H1 (cell line): ENCODE measurements at regions not wholly inside any gene's neighbourhood (a gene's known extent, or its start where the extent isn't known, plus 50 kb on each side); places are given as distances from the start of the nearest gene placed in this dataset.

Experiments used
- HDAC6 ChIP-seq: IDR thresholded peaks from one replicate; pipeline ENCODE4 v1.7.1; 2012; ENCODE audit warnings: low read depth, mild to moderate bottlenecking, inconsistent platforms, low read length, moderate library complexity
- KDM5A ChIP-seq: fragments of 200-600 bp; IDR thresholded peaks from 2 replicates; pipeline ENCODE4 v1.7.1; 2012; ENCODE audit warnings: mild to moderate bottlenecking, low read length, inconsistent platforms, mixed read lengths
- NRF1 ChIP-seq: IDR thresholded peaks from 2 replicates; pipeline ENCODE4 v1.6.1; 2011; ENCODE audit warnings: mild to moderate bottlenecking, low read depth, low read length, improper control_type of control experiment
- POU5F1 ChIP-seq: IDR thresholded peaks from 2 replicates; pipeline ENCODE4 v1.6.1; 2011; ENCODE audit warnings: low read depth, mild to moderate bottlenecking, low read length, moderate library complexity
- SIN3A ChIP-seq, 2 experiments: IDR thresholded peaks in 1 of 2; conservative IDR thresholded peaks in 1 of 2; 2 replicates each; pipeline ENCODE4 v1.6.1; 2011 to 2012; ENCODE audit warnings: low read length in 2 of 2, improper control_type of control experiment in 1 of 2, low read depth in 1 of 2, mild to moderate bottlenecking in 1 of 2
- TBP ChIP-seq: IDR thresholded peaks from 2 replicates; pipeline ENCODE4 v1.6.1; 2011; ENCODE audit warnings: low read depth, low read length, improper control_type of control experiment

DNA sequence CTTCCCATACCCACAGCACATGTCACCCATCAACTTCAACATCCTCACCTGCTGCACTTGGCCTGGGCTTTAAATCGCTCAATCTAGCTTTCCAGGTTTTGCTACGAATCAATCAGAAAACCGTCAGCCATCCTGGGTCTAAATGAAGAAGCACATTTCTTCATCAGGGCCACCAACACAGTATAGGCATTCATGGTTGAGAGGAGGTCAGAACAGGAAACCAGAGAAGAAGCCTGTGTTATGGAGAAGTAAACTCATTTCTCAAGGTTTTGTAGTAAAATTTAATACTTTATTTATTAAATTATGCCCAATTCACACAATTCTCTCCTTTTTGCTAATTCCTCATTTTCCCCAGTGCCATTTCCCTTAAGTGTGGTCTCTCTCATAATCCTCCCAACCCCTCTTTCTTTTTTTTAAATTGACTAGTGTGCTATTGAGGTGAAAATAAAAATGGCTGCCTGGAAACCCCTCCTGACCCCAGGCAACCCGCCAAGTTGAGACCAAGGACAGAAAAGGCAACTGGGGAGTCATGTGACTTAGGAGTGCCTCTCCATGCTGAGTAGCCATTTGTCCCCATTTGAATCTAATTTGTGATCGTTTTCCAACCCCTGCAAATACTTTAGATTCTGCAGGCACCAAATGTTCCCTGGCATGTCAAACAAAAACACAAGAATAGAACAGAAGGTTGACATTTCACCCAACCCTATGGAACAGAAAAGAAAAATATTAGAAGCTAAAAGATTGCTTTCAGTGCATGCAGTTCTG lies 181.1 kb upstream of the NAMPT start (continued):
- TF ChIP-seq POU5F1 (no peak), TBP (no peak), NRF1 (no peak), SIN3A (conservative IDR thresholded peaks at IDR 0.05 in 1 of 2, IDR thresholded peaks at IDR 0.05 in 1 of 2; ENCODE audit: low read depth in 1 of 2, low read length in 2 of 2) (no peak), KDM5A (no peak), HDAC6 (no peak)
